Mucosa of descending colon (tissue), 3 donors: ENCODE measurements at regions not wholly inside any gene's neighbourhood (a gene's known extent, or its start where the extent isn't known, plus 50 kb on each side); places are given as distances from the start of the nearest gene placed in this dataset.
"Not testable (repeated sequence)": the region's sequence is repeated elsewhere in the genome, so short reads cannot be mapped to it uniquely, and the experiment has no call there.

ENCODE experiments used
- ATAC-seq: fragments of 200-7000 bp; cut with Tn5 transposase; one replicate; pipeline ENCODE4 v1.9.1; 2020; ENCODE audit warnings: mild to moderate bottlenecking, moderate library complexity
- DNase-seq, 3 donors: peaks; one replicate each; pipeline ENCODE4 v3.0.0-alpha.2; 2020
- H3K36me3 ChIP-seq: fragments of 200-600 bp; one replicate; pipeline ENCODE4 v1.8.0; 2021; ENCODE audit warnings: low read depth, mild to moderate bottlenecking
- H3K4me1 ChIP-seq: fragments of 200-600 bp; one replicate; pipeline ENCODE4 v1.8.0; 2021; ENCODE audit warnings: low read depth, mild to moderate bottlenecking
- H3K4me3 ChIP-seq: fragments of 200-600 bp; one replicate; pipeline ENCODE4 v1.8.0; 2021; ENCODE audit warnings: mild to moderate bottlenecking
- H3K9me3 ChIP-seq: fragments of 200-600 bp; one replicate; pipeline ENCODE4 v1.8.0; 2021; ENCODE audit warnings: mild to moderate bottlenecking
- intact Hi-C, 2 donors: fragments of 100-400 bp; cut with DNase I in 1 of 2; cut with micrococcal nuclease in 1 of 2; formaldehyde crosslinking; loops; one replicate each; pipeline versions ENCODE4 v1.11.0 to v1.11.1; 2022; cut with DNase I, micrococcal nuclease
- TF ChIP-seq, protein P1 (sequence below): fragments of 200-600 bp; IDR thresholded peaks from one replicate; pipeline ENCODE4 v1.8.0; 2022; ENCODE audit warnings: antibody characterized with exemption, mild to moderate bottlenecking
- donor health status: DM: no; HTN: no; CAD: no; lungs with moderate emphysema.
- donor health status: DM: no; HTN: no; CAD: no.
- donor health status: DM: no; HTN: yes; CAD: no.

DNA sequence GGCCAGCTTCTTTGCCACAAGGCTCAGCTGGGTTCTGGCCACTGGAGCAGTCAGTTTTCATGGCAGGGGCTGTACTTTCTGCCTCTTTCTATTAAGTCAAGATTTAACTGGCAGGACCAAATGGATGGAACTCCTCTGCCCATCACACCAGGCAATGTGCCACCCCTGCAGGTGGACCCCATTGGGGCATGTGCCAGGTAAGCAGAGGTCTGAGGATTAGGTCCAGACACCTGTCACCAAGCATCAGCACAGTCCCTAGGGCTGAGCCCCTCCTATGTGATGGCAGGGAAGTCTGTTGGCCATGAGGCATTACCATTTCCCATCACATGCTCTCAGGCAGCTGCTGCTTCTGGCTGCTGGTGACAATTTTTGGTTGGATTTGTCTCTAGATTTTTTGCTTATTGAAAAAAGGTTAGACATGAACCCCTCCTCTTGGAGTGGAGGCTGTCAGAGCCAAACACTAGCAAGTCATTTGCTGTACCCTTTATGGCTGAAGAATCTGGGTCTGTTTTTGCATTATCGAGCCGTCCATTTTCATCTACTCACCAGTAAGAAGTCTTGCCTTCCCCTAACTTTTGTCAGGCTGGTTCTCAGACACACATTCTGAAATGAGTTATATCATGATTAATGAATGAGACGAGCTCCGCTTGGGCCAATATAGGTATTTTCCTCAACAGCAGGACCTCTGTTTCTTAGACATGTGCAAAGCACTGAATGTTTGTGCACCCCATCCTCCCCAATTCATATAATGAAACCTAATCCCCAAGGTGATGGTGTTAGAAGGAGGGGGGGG is 328.0 kb downstream of the TSN start:
- TF ChIP-seq, protein P1, sequence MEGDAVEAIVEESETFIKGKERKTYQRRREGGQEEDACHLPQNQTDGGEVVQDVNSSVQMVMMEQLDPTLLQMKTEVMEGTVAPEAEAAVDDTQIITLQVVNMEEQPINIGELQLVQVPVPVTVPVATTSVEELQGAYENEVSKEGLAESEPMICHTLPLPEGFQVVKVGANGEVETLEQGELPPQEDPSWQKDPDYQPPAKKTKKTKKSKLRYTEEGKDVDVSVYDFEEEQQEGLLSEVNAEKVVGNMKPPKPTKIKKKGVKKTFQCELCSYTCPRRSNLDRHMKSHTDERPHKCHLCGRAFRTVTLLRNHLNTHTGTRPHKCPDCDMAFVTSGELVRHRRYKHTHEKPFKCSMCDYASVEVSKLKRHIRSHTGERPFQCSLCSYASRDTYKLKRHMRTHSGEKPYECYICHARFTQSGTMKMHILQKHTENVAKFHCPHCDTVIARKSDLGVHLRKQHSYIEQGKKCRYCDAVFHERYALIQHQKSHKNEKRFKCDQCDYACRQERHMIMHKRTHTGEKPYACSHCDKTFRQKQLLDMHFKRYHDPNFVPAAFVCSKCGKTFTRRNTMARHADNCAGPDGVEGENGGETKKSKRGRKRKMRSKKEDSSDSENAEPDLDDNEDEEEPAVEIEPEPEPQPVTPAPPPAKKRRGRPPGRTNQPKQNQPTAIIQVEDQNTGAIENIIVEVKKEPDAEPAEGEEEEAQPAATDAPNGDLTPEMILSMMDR = no peak
- H3K36me3 ChIP-seq = no peaks in the 10 kb centered on the region
- intact Hi-C loops = no loop called here
- DNase-seq = no peak
- no peak for ATAC-seq
- H3K4me1 ChIP-seq = no peaks in the 10 kb centered on the region
- no peaks in the 10 kb centered on the region for H3K9me3 ChIP-seq
- no peak overlapping the region for H3K4me3 ChIP-seq

DNA sequence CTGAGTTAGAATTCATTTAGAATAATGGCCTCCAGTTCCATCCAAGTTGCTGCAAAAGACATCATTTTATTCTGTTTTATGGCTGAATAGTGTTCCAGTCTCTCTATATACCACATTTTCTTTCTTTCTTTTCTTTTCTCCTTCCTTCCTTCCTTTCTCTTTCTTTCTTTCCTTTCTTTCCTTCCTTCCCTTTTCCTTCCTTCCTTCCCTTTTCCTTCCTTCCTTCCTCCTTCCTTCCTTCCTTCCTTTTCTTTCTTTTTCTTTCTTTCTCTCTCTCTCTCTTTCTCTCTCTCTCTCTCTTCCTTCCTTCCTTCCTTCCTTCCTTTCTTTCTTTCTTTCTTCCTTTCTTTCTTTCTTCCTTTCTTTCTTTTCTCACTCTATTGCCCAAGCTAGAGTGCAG is 330.2 kb downstream of the TSN start:
- H3K4me1 ChIP-seq, intact Hi-C loops, DNase-seq, ATAC-seq, H3K9me3 ChIP-seq, H3K4me3 ChIP-seq, H3K36me3 ChIP-seq: not testable (repeated sequence)

DNA sequence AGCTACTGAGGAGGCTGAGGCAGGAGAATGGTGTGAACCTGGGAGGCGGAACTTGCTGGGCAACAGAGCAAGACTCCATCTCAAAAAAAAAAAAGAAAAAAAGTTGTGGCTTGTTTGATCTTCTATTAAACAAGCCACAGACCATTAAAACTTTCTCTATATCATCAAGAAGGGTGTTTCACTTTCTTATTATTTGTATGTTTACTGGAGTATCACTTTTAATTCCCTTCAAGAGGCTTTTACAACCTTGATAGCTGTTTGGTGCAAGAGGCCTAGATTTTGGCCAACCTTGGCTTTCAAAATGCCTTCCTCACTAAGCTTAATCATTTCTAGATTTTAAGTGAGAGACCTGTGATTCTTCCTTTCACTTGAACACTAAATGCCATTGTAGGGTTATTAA is 339.1 kb downstream of the TSN start:
- Histone ChIP-seq H3K36me3 (no peaks in the 10 kb centered on the region), H3K4me1 (no peaks in the 10 kb centered on the region), H3K4me3 (no peak overlapping the region), H3K9me3 (no peaks in the 10 kb centered on the region)
- intact Hi-C loops = no loop called here
- DNase-seq (no peak), ATAC-seq (no peak)
- TF ChIP-seq, protein P1 = no peak

DNA sequence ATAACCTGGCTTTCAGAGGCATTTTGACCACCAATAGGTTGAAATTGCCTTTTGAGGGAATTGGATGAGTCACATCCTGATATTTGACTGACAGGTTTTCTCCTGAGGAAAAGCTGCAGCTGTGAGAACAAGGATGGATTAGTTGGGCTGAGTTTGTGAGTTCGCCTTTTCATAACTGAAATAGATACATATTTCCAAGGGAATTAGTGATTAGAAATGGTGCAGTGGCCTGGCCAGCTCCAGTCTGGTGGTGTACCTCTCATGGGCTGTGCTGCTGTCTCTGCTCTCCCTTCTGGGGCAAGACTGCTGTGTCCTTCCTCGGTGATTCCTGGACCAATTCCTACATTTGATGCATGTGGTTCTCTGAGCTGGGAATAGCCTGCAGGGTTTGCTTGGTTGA is 341.3 kb downstream of the TSN start:
- no peak for DNase-seq
- Histone ChIP-seq H3K9me3 (no peaks in the 10 kb centered on the region), H3K4me3 (no peak overlapping the region), H3K4me1 (no peaks in the 10 kb centered on the region), H3K36me3 (no peaks in the 10 kb centered on the region)
- intact Hi-C loops = no loop called here
- ATAC-seq = no peak
- TF ChIP-seq, protein P1 = no peak

DNA sequence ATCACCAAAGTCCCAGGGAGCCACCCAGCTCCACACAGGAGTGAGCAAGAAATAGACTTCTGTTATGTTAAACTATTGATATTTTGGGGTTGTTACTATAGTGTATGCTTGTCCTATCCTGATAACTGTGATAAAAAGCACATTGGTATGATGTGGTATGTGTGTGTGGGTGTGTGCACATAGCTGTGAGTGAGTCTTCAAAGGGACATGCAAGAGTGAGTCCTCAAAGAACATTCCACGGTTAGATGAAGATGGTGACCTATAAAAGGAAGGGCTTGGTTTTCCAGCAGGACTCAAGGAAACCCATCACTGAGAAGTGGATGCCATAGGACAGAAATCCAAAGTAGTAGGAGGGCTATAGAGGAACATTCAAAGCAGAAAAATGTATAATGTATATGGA is 342.9 kb downstream of the TSN start:
- H3K36me3 ChIP-seq = no peaks in the 10 kb centered on the region
- TF ChIP-seq, protein P1 = no peak
- no peaks in the 10 kb centered on the region for H3K9me3 ChIP-seq
- no peaks in the 10 kb centered on the region for H3K4me1 ChIP-seq
- H3K4me3 ChIP-seq = no peak overlapping the region
- DNase-seq (no peak), ATAC-seq (no peak)
- intact Hi-C loops = no loop called here

DNA sequence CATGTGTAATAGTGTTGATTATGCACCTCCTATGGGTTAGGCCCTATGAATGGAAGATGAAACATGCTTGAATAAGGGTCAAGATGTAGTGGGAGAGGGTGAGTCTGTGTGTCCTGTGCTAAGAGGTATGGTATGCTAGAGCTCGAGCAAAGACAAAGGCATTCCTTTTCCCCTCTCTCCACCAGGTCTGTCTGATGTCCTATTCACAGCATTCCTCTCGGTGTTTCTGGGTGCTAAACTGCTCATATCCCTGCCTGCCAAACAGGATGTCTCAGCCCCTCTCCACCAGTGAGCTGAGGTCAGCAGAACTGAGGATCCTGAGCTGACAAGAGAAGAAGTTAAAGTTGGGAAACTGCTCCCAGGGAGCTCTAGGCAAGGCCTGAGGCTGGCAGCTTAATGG is 344.9 kb downstream of the TSN start:
- no peaks in the 10 kb centered on the region for H3K4me1 ChIP-seq
- intact Hi-C loops = no loop called here
- TF ChIP-seq, protein P1 = no peak
- no peak for ATAC-seq
- no peaks in the 10 kb centered on the region for H3K9me3 ChIP-seq
- no peaks in the 10 kb centered on the region for H3K36me3 ChIP-seq
- no peak overlapping the region for H3K4me3 ChIP-seq
- no peak for DNase-seq
